ENCODE measurements at regions not wholly inside any gene's neighbourhood (a gene's known extent, or its start where the extent isn't known, plus 50 kb on each side); places are given as distances from the start of the nearest gene placed in this dataset.

DNA sequence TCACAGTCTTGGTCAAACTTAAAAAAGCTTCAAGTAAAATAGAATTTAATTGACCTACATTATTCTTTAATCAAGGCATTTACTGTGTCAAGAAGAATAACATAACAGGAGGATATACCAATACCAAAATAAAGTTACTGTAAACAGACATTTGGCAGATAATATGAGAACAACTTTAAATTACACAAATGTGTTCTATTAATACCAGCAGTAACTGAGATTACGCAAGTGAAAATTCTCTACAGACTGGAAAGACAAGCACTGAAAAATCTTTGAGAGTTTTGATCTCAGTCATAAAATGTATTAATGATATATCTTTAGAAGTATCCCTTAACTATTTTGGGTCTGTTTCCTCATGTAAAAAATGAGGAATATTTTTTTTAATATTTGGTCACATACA is 169.2 kb upstream of the SOX5 start:
- Histone ChIP-seq H3K9ac (ENCODE audit: low read depth, low read length) (no peak overlapping the region), H2BK120ac (ENCODE audit: low read depth, low read length) (no peak overlapping the region), H3K4me1 (ENCODE audit: control insufficient read depth, insufficient read depth, low read length) (no peaks in the 10 kb centered on the region), H2BK20ac (ENCODE audit: low read depth, low read length) (no peak overlapping the region), H3K79me1 (ENCODE audit: low read depth in 1 of 2, low read length in 2 of 2) (no peaks in the 10 kb centered on the region), H2BK5ac (ENCODE audit: low read depth, low read length, poor library complexity, severe bottlenecking) (no peak overlapping the region), H2AK9ac (replicated peaks; ENCODE audit: low read depth, low read length, poor library complexity) (no peak overlapping the region), H3K36me3 (ENCODE audit: control insufficient read depth, insufficient read depth, low read length) (no peaks in the 10 kb centered on the region), H3K18ac (ENCODE audit: low read depth, low read length) (no peak overlapping the region), H2AFZ (replicated peaks; ENCODE audit: low read length, poor library complexity) (no peak overlapping the region), H3K56ac (ENCODE audit: extremely low read depth, insufficient read depth, low read length) (no peak overlapping the region), H3K9me3 (ENCODE audit: control insufficient read depth, insufficient read depth, low read length) (no peaks in the 10 kb centered on the region; the same call in 1 of the 2 replicates), H3K23ac (ENCODE audit: low read depth, low read length) (no peak overlapping the region), H3K4me2 (ENCODE audit: low read depth, low read length) (no peak overlapping the region), H3K4ac (ENCODE audit: low read depth, low read length) (no peak overlapping the region), H4K8ac (ENCODE audit: low read depth in 2 of 2, low read length in 2 of 2) (no peak overlapping the region), H4K20me1 (ENCODE audit: insufficient read depth, low read length) (no peaks in the 10 kb centered on the region), H4K91ac (ENCODE audit: insufficient read depth, low read depth, low read length) (no peak overlapping the region), H3K14ac (replicated peaks; ENCODE audit: low read depth, low read length) (no peak overlapping the region), H2BK15ac (ENCODE audit: low read depth, low read length) (no peak overlapping the region), H2AK5ac (ENCODE audit: low read depth, low read length) (no peak overlapping the region), H3K27ac (ENCODE audit: insufficient read depth, low read length) (no peak overlapping the region), H4K5ac (ENCODE audit: low read depth, low read length) (no peak overlapping the region), H3K4me3 (ENCODE audit: insufficient read depth, low read depth, low read length) (no peak overlapping the region), H3K9me1 (ENCODE audit: insufficient read depth, low read length) (no peaks in the 10 kb centered on the region), H3K27me3 (ENCODE audit: control insufficient read depth, insufficient read depth, low read length) (no peaks in the 10 kb centered on the region)
- ATAC-seq (ENCODE audit: low read depth), result no peak
- WGBS, 2 experiments (ENCODE audit: extremely low coverage in 2 of 2, insufficient read length in 1 of 2), result no CpG with 5 or more reads among the region's 1 CpG
- intact Hi-C loops (cut with micrococcal nuclease) (loop anchor here (10.0 kb wide), 1 partner anchor 616 kb away; no protein-coding TSS in a partner anchor), in situ Hi-C loops (cut with MboI; ENCODE audit: low sequenced_read_pairs) (loop anchor here (25.0 kb wide), 1 partner anchor 444 kb away; no protein-coding TSS in a partner anchor), dilution Hi-C loops (cut with HindIII; ENCODE audit: low sequenced_read_pairs, unreplicated experiment) (no loop called here)
- CTCF ChIA-PET, result no interaction called here
- peak; percentile 25 for DNase-seq
- no TSS peak for BruUV-seq (replicated peaks)
- POLR2A ChIA-PET (ENCODE audit: unreplicated experiment), result no interaction called here
- TF ChIP-seq RCOR1 (IDR thresholded peaks at IDR 0.05; ENCODE audit: insufficient replicate concordance, low read length) (no peak), CEBPB (IDR thresholded peaks at IDR 0.05; ENCODE audit: low read depth, low read length) (peak; percentile 81)

Data from IMR-90 (cell line).